Activated effector memory CD4-positive, alpha-beta T cell treated with anti-CD3 and anti-CD28 coated beads, Interleukin-2, amount 50 U/mL, for 16 hours (primary cell): ENCODE measurements at regions not wholly inside any gene's neighbourhood (a gene's known extent, or its start where the extent isn't known, plus 50 kb on each side); places are given as distances from the start of the nearest gene placed in this dataset.

ENCODE experiments used
- DNase-seq: peaks from one replicate; pipeline ENCODE4 v3.0.0-alpha.2; 2020

DNA sequence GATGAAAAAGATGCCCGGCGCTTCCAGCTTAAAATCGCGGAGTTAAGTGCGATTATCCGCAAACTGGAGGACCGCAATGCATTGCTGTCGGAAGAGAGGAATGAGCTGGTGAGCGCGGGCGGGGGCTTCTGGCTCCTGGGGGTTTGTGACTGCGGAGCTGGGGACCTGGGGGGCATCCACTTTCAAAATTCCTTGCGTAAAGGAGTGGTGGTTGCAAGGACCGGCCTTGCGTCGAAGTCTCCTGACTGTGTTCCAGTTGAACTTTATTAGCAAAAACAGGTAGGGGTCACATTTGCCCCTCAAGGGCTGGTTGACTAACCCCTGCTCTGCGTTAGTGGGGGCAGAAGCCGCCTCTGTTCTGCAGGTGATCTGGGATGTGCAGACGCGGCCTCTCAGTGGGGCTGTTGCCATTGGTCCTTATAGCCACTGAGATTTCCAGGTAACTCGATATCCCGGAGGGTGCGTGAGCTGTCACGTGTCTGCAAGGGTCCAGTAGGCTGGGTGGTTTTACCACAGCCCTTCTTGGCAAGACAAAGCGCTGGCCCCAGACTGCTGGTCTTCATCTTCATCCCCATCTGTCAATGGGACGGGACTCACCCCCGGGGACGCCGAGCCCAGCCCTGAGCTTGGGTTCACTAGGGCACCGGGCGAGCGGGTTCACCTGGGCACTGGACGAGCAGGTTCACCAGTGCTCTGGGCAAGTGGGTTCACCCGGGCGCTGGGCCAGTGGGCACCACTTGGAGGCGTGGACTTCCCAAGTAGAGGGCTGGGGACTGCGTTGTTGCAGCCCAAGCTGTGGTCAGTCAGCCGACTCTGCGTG is 51.5 kb upstream of the DPYSL4 start:
- DNase-seq: peak; percentile 60

DNA sequence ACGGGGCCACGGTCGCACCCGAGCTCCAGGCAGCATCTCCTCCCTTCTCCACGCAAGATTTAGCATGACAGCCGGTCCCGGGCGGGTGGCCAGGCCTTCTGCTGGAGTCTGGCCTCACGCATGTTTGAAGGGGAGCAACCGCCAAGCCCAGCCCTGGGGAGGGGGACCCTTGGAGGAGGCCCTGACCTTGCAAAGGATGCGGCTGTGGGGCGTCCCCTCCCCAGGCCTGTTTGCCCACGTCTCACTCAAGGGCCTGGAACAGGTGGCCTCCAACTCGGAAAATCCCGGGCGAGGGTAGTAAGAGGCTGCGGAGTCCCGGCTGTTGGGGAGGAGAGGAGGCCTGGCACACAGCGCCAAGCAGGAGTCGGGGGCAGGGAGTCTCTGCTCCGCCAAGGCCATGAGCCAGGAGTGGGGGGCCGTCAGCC is 50.6 kb upstream of the DPYSL4 start:
- DNase-seq: peak; percentile 55

DNA sequence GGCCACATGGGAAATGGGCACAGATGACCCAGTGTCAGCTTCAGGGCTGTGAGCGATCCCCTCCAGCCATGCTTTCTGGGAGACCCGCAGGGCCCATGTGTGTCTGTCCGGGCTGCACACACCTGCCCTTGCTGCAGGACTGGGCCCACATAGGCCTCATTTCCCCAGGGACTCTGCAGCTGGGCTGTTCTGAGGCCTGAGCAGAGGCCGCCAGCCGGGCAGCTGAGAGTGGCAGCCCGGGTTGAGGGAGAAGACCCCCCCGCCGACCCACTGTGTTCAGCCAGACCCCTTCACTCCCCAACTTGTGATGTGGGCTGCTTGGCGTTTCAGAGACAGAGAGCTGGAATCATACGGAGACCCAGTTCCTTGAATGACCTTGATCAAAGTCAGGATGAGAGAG is 50.1 kb upstream of the DPYSL4 start:
- DNase-seq: peak; percentile 58
